K562 (cell line): ENCODE measurements at regions not wholly inside any gene's neighbourhood (a gene's known extent, or its start where the extent isn't known, plus 50 kb on each side); places are given as distances from the start of the nearest gene placed in this dataset.

Source experiments
- ZNF217 ChIP-seq: sonication (generic); formaldehyde crosslinking; IDR thresholded peaks from 2 replicates; pipeline ENCODE4 v1.8.0; 2022; ENCODE audit warnings: mild to moderate bottlenecking, missing genetic modification reagents
- ZNF609 ChIP-seq: sonication (generic); formaldehyde crosslinking; IDR thresholded peaks from 2 replicates; pipeline ENCODE4 v1.8.1; 2023; ENCODE audit warnings: missing genetic modification reagents, mild to moderate bottlenecking, borderline replicate concordance
- ZNF740 ChIP-seq, 3 experiments: fragments of 200-800 bp in 1 of 3; sonication (Bioruptor generic) in 1 of 3; sonication (generic) in 1 of 3; formaldehyde crosslinking in 1 of 3; IDR thresholded peaks; 2 replicates each; pipeline versions ENCODE4 v1.6.1 to v1.8.0; 2016 to 2022; ENCODE audit warnings: mild to moderate bottlenecking in 2 of 3, missing compliant biosample characterization in 2 of 3, missing genetic modification characterization in 2 of 3, missing genetic modification reagents in 1 of 3
- ZNF778 ChIP-seq: fragments of 450-650 bp; formaldehyde crosslinking; IDR thresholded peaks from 2 replicates; pipeline ENCODE4 v1.4.0; 2020; ENCODE audit warnings: mild to moderate bottlenecking, moderate library complexity

- TF ChIP-seq ZNF609, result no peak
- no peak for TF ChIP-seq ZNF778 (CRISPR knock-in tag)
- no peak for TF ChIP-seq ZNF740 (CRISPR knock-in tag; IDR thresholded peaks at IDR 0.05)
- no peak for TF ChIP-seq ZNF740 (tag; IDR thresholded peaks at IDR 0.05)
- no peak for TF ChIP-seq ZNF217 (CRISPR knock-in tag)
Observed at GRCh38 chr1:83064589-83065242, 934.2 kb downstream of the TTLL7 start (continued).
